ENCODE measurements at regions not wholly inside any gene's neighbourhood (a gene's known extent, or its start where the extent isn't known, plus 50 kb on each side); places are given as distances from the start of the nearest gene placed in this dataset.

- no peak for DNase-seq (ENCODE audit: low spot score)
Measured at GRCh38 chr19:31500197-31500830, 151.1 kb upstream of the TSHZ3 start.

- DNase-seq (ENCODE audit: low spot score) = no peak
Measured at GRCh38 chr19:31500946-31501345, 151.7 kb upstream of the TSHZ3 start.

DNA sequence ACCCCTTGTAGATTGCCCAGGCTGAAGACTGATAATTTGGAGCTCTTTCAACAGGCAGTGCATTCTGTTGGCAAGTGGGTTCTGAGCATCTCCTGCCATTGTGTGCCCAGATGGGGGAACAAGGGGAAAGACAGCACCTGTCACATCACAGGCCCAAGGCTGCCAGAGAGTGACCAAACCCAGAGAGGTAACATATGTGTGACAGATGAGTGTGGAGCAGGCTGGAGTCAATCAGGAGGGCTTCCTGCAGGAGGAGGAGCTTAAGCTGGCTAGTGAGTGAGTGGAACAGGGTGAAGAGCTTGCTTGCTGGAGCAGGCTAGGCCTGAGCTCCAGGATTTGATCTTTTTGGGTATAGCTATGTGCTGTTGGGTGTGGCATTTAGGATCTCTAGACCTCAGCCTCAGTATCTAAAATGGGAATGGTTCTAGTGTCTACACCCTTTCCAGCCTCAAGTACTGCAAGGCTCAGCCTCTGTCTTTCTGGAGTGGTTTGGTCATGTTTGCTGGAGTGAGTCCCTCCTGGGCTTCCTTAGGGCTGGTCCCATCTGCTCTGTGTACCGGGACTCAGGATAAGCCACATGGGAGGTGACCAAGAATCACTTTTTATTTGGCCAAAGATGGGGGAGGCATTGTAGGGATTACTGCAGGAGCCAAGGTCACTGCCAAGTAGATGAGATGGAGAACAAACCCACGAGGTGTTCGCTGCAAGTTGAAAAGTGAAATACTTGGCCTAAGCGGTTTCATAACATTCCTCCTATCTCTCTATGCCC, 152.4 kb upstream of the TSHZ3 start:
- DNase-seq (ENCODE audit: low spot score) = no peak

GRCh38 chr19:31502536-31503170, 153.4 kb upstream of the TSHZ3 start:
- DNase-seq (ENCODE audit: low spot score) = peak; percentile 57

- DNase-seq (ENCODE audit: low spot score) = peak; percentile 67
Measured at GRCh38 chr19:31503211-31503610, 154.0 kb upstream of the TSHZ3 start.

DNA sequence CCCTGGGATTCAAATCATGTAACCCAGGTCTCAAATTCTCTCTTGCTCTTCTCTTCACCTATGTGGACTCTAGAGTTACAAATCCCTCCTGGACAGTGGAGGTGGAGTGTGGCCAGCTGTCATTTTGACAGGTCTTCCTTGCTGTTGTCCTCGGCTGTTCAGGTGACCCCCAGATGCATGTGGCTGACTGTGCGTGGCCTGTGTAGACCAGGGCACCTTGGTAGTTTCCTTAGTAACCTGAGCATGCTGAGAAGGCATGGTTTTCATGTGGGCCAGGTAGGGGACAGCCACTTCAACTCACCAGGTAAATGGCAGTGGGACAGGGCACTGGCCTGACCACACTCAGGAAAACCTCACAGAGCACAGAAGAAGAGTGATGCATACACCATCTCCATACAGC, 155.0 kb upstream of the TSHZ3 start:
- DNase-seq (ENCODE audit: low spot score) = no peak

GRCh38 chr19:31505596-31505910, 156.3 kb upstream of the TSHZ3 start:
- DNase-seq (ENCODE audit: low spot score) = no peak

GRCh38 chr19:31506102-31506501, 156.9 kb upstream of the TSHZ3 start:
- DNase-seq (ENCODE audit: low spot score) = no peak

DNA sequence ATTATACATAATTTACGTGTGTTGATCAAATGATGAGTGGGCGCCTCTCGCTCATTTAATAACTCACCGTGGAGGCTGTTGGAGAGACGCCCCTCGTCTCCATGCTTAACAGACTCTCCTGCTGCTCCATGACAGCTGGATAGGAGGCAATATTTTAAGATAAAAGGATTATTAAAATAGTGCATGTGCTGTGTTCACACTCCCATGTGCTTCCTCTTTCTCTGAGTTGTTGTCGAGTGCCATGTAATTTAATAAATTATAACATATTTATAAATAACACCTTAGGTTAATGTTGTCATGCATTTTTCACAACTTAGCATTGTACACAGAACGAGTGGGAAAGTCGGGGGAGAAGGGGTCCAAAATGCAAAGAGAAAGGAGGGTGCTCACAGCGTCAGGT, 161.4 kb upstream of the TSHZ3 start:
- no peak for DNase-seq (ENCODE audit: low spot score)

DNA sequence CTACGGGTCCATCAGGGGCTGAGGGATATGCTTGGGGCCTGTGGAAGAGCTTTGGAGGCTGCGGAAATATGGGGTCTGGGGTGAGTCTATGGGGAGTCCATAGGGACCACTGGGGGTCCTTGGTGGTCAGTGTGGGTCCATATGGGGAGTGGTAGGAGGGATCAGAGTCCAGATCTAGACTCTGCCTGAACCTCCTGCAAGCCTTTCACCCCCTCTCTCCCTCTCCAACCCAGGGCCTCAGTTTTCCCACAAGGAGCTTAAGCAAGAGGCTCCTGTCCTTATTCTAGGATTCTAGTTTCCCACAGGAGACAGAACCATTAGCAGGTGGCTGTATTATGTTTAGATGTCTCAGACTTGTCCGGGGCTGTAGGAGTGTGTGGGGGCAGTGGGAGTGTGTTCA, 161.9 kb upstream of the TSHZ3 start:
- DNase-seq (ENCODE audit: low spot score) = no peak

DNA sequence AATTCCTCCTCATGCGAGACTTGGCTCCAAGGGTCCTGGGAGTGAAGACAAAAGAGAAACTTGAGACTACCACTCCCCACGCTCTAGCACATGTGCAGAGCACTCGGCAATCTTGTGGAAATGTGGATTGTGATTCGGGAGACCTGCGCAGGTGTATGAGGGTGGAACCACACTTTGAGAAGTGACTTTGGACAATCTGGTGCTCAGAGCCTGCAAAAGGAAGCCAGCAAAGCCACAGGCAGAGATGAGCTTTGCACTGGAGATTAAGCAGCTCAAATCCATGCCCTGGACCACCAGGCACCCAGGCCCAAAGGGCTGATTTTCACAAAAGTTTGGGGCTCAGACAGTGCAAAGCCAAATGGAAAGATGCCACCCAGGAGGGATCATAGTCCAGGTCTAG, 162.5 kb upstream of the TSHZ3 start:
- DNase-seq (ENCODE audit: low spot score) = no peak

- DNase-seq (ENCODE audit: low spot score) = no peak
Measured at GRCh38 chr19:31512181-31512970, 163.1 kb upstream of the TSHZ3 start.

DNA sequence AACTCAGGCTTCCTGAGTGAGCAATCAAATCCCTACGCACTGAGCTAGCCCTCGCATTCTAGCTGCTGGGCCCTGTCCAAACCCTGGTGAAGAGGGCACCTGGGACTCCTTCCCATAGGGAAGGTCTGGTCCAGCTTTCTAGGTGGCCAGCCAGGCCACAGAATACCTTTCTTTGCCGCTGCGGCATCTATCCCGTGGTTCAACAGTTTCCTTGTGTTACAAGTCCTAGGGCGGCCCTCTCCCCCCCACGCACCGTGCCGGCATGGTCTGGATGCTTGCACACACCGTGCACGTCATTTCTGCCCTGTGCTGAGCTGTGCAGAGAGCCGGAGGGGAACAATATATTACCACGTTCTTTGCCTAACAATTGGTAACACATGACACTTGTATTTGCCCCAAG, 164.6 kb upstream of the TSHZ3 start:
- DNase-seq (ENCODE audit: low spot score) = no peak

- no peak for DNase-seq (ENCODE audit: low spot score)
Measured at GRCh38 chr19:31515931-31516330, 166.7 kb upstream of the TSHZ3 start.

DNA sequence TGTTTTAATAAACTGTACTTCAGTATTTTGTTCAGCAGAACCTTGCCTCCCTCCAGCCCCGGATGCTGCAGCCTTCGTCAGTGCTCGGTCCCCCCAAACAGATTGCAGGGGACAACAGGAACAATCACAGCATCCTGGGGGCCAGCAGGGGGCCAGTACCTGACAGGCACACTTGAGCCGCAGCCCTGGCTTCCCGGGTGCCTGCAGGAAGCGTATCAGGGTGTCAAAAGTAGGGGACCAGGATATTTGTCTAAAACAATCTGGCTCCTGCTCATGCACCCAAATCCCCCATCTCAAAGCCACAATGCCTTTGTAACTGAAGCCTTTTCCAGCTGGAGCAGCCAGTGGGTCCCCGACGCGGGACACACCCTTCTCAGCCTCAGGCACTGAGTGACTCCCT, 167.5 kb upstream of the TSHZ3 start:
- DNase-seq (ENCODE audit: low spot score) = no peak

GRCh38 chr19:31517224-31518180, 168.3 kb upstream of the TSHZ3 start:
- DNase-seq (ENCODE audit: low spot score) = no peak

- no peak for DNase-seq (ENCODE audit: low spot score)
Measured at GRCh38 chr19:31518216-31519020, 169.2 kb upstream of the TSHZ3 start.

- no peak for DNase-seq (ENCODE audit: low spot score)
Measured at GRCh38 chr19:31519256-31519655, 170.0 kb upstream of the TSHZ3 start.

- no peak for DNase-seq (ENCODE audit: low spot score)
Measured at GRCh38 chr19:31519908-31520307, 170.7 kb upstream of the TSHZ3 start.

GRCh38 chr19:31520633-31521032, 171.4 kb upstream of the TSHZ3 start:
- DNase-seq (ENCODE audit: low spot score) = no peak

Data from mesenteric fat pad (tissue), 1 donor.